GM23338 (cell line): ENCODE measurements at regions not wholly inside any gene's neighbourhood (a gene's known extent, or its start where the extent isn't known, plus 50 kb on each side); places are given as distances from the start of the nearest gene placed in this dataset.

Experiments used
- ATAC-seq: fragments of 200-7000 bp; cut with Tn5 transposase; 3 replicates; pipeline ENCODE4 v1.9.1; 2020
- DNase-seq: peaks from one replicate; pipeline ENCODE4 v3.0.0-alpha.2; 2015; ENCODE audit warnings: low spot score
- H2AFZ ChIP-seq: fragments of 200-600 bp; sonication (generic); 2 replicates; pipeline ENCODE4 v1.8.0; 2016; ENCODE audit warnings: antibody characterized with exemption, mild to moderate bottlenecking, moderate library complexity
- H3F3A ChIP-seq: fragments of 200-600 bp; sonication (generic); replicated peaks from 2 replicates; pipeline ENCODE4 v1.8.0; 2017; ENCODE audit warnings: antibody characterized with exemption, mixed run types, low read depth
- H3K27ac ChIP-seq: fragments of 200-600 bp; sonication (generic); 2 replicates; pipeline ENCODE4 v1.6.1; 2016; ENCODE audit warnings: low read depth
- H3K27me3 ChIP-seq: fragments of 200-600 bp; sonication (generic); 2 replicates; pipeline ENCODE4 v1.8.0; 2016; ENCODE audit warnings: mild to moderate bottlenecking, mixed run types, moderate library complexity; ENCODE audit not compliant: insufficient read depth
- H3K36me3 ChIP-seq: fragments of 200-600 bp; sonication (generic); 2 replicates; pipeline ENCODE4 v1.8.0; 2016; ENCODE audit warnings: mild to moderate bottlenecking; ENCODE audit not compliant: insufficient read depth
- H3K4me1 ChIP-seq: fragments of 200-600 bp; sonication (generic); 2 replicates; pipeline ENCODE4 v1.8.0; 2016; ENCODE audit warnings: mild to moderate bottlenecking, moderate library complexity; ENCODE audit not compliant: insufficient read depth
- H3K4me2 ChIP-seq: fragments of 200-600 bp; sonication (generic); 2 replicates; pipeline ENCODE4 v1.7.1; 2017; ENCODE audit warnings: mixed run types
- H3K4me3 ChIP-seq: fragments of 200-600 bp; sonication (generic); 2 replicates; pipeline ENCODE4 v1.6.1; 2016; ENCODE audit warnings: mixed run types
- H3K79me2 ChIP-seq: fragments of 200-600 bp; sonication (generic); replicated peaks from 2 replicates; pipeline ENCODE4 v1.8.0; 2017; ENCODE audit warnings: mild to moderate bottlenecking; ENCODE audit not compliant: insufficient read depth
- H3K9me2 ChIP-seq: fragments of 200-600 bp; sonication (generic); 2 replicates; pipeline ENCODE4 v1.8.0; 2017; ENCODE audit not compliant: insufficient read depth
- H4K20me1 ChIP-seq: fragments of 200-600 bp; sonication (generic); replicated peaks from 2 replicates; pipeline ENCODE4 v1.8.0; 2017; ENCODE audit warnings: mild to moderate bottlenecking; ENCODE audit not compliant: insufficient read depth
- H3K27ac Mint-ChIP-seq: 2 replicates; pipeline ENCODE4 v1.8.0; 2020; ENCODE audit warnings: inconsistent platforms, mild to moderate bottlenecking, moderate library complexity, mixed read lengths
- H3K27me3 Mint-ChIP-seq: 3 replicates; pipeline ENCODE4 v1.8.0; 2022; ENCODE audit warnings: low read depth, mild to moderate bottlenecking, moderate library complexity, mixed read lengths, inconsistent platforms; ENCODE audit not compliant: insufficient read depth, poor library complexity
- H3K36me3 Mint-ChIP-seq: 3 replicates; pipeline ENCODE4 v1.8.0; 2021; ENCODE audit warnings: low read depth, mild to moderate bottlenecking, inconsistent platforms, moderate library complexity, mixed read lengths
- H3K4me1 Mint-ChIP-seq: 3 replicates; pipeline ENCODE4 v1.8.0; 2020; ENCODE audit warnings: mild to moderate bottlenecking, inconsistent platforms, mixed read lengths
- H3K4me3 Mint-ChIP-seq: 3 replicates; pipeline ENCODE4 v1.8.0; 2021; ENCODE audit warnings: moderate library complexity, mild to moderate bottlenecking, inconsistent platforms, mixed read lengths
- H3K9me3 Mint-ChIP-seq: 3 replicates; pipeline ENCODE4 v1.8.0; 2020; ENCODE audit warnings: moderate library complexity, mild to moderate bottlenecking, inconsistent platforms, mixed read lengths
- CREB1 ChIP-seq: fragments of 250-450 bp; sonication (Bioruptor Pico); IDR thresholded peaks from 2 replicates; pipeline ENCODE4 v1.5.0; 2020; ENCODE audit warnings: low read depth, mild to moderate bottlenecking, moderate library complexity
- CTCF ChIP-seq, 2 experiments: fragments of 200-600 bp in 1 of 2; sonication (generic) in 1 of 2; conservative IDR thresholded peaks; 2 replicates each; pipeline versions ENCODE4 v1.5.1 to v1.6.1; 2016 to 2017; ENCODE audit warnings: antibody characterized with exemption in 2 of 2, low read depth in 2 of 2, mild to moderate bottlenecking in 2 of 2, moderate library complexity in 1 of 2
- EZH2 ChIP-seq: fragments of 200-600 bp; sonication (generic); IDR thresholded peaks from one replicate; pipeline ENCODE4 v1.8.0; 2017; ENCODE audit warnings: antibody characterized with exemption, mild to moderate bottlenecking, low read depth; ENCODE audit not compliant: unreplicated experiment
- EZH2phosphoT487 ChIP-seq: fragments of 200-600 bp; sonication (generic); IDR thresholded peaks from one replicate; pipeline ENCODE4 v1.8.1; 2018; ENCODE audit warnings: antibody characterized with exemption; ENCODE audit not compliant: unreplicated experiment
- JUNB ChIP-seq: IDR thresholded peaks from one replicate; pipeline ENCODE4 v1.6.1; 2016; ENCODE audit warnings: antibody characterized with exemption; ENCODE audit not compliant: unreplicated experiment
- NANOG ChIP-seq: IDR thresholded peaks from 2 replicates; pipeline ENCODE4 v1.6.1; 2016; ENCODE audit warnings: antibody characterized with exemption, borderline replicate concordance
- POLR2AphosphoS5 ChIP-seq: IDR thresholded peaks from 2 replicates; pipeline ENCODE4 v1.6.1; 2016; ENCODE audit warnings: antibody characterized with exemption, low read depth
- REST ChIP-seq: IDR thresholded peaks from one replicate; pipeline ENCODE4 v1.6.1; 2018; ENCODE audit warnings: antibody characterized with exemption; ENCODE audit not compliant: unreplicated experiment
- STAT1 ChIP-seq: IDR thresholded peaks from one replicate; pipeline ENCODE4 v1.6.1; 2016; ENCODE audit warnings: antibody characterized with exemption; ENCODE audit not compliant: unreplicated experiment
- ZNF114 ChIP-seq: fragments of 250-450 bp; sonication (Bioruptor Pico); IDR thresholded peaks from 2 replicates; pipeline ENCODE4 v1.5.0; 2020; ENCODE audit warnings: mild to moderate bottlenecking, moderate library complexity
- ZNF331 ChIP-seq: fragments of 250-450 bp; sonication (Bioruptor Pico); IDR thresholded peaks from 2 replicates; pipeline ENCODE4 v1.5.0; 2020; ENCODE audit warnings: low read depth, mild to moderate bottlenecking, moderate library complexity
- TF ChIP-seq, protein P1 (sequence below): fragments of 250-450 bp; sonication (Bioruptor Pico); IDR thresholded peaks from 2 replicates; pipeline ENCODE4 v1.5.0; 2020; ENCODE audit warnings: mild to moderate bottlenecking, moderate library complexity

DNA sequence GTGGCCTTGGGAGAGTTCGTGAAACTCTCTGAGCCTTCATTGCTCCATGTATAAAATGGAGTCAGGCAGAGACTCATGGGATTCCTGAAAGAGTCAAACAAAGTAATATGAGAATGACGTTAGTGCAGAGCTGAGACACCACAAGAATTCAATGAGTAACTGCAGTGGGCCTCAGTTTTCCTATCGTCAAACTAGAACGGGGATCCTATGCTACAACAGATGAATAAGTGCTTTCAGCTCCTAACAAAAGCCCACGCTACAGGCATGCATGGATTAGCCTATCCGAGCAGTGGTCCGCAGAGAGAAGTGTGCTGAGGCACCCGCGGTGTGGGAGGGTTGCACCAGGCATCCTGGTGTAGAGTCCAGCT, 124.7 kb downstream of the SYF2 start:
- H3K4me1 ChIP-seq = no peaks in the 10 kb centered on the region
- H3K9me3 Mint-ChIP-seq = peaks cover 13% of the 10 kb centered on the region
- H4K20me1 ChIP-seq = no peaks in the 10 kb centered on the region
- H3K9me2 ChIP-seq = no peaks in the 10 kb centered on the region
- peaks cover 5% of the 10 kb centered on the region; the same call in 1 of the 3 replicates for H3K4me1 Mint-ChIP-seq
- ATAC-seq = no peak
- no peak overlapping the region for H2AFZ ChIP-seq
- H3F3A ChIP-seq = no peaks in the 10 kb centered on the region
- no peak overlapping the region for H3K27ac ChIP-seq
- H3K79me2 ChIP-seq = no peaks in the 10 kb centered on the region
- peaks cover 6% of the 10 kb centered on the region; the same call in 2 of the 3 replicates for H3K36me3 Mint-ChIP-seq
- no peak overlapping the region for H3K27ac Mint-ChIP-seq
- H3K27me3 ChIP-seq = no peaks in the 10 kb centered on the region
- H3K4me2 ChIP-seq = no peak overlapping the region
- no peak overlapping the region for H3K4me3 ChIP-seq
- TF ChIP-seq ZNF331 (CRISPR knock-in tag) (no peak), EZH2 (no peak), NANOG (no peak), REST (no peak), EZH2phosphoT487 (no peak), POLR2AphosphoS5 (no peak), CTCF (conservative IDR thresholded peaks at IDR 0.05; ENCODE audit: low read depth in 2 of 2) (no peak), ZNF114 (CRISPR knock-in tag) (no peak), STAT1 (no peak), JUNB (no peak), CREB1 (no peak)
- TF ChIP-seq, protein P1, sequence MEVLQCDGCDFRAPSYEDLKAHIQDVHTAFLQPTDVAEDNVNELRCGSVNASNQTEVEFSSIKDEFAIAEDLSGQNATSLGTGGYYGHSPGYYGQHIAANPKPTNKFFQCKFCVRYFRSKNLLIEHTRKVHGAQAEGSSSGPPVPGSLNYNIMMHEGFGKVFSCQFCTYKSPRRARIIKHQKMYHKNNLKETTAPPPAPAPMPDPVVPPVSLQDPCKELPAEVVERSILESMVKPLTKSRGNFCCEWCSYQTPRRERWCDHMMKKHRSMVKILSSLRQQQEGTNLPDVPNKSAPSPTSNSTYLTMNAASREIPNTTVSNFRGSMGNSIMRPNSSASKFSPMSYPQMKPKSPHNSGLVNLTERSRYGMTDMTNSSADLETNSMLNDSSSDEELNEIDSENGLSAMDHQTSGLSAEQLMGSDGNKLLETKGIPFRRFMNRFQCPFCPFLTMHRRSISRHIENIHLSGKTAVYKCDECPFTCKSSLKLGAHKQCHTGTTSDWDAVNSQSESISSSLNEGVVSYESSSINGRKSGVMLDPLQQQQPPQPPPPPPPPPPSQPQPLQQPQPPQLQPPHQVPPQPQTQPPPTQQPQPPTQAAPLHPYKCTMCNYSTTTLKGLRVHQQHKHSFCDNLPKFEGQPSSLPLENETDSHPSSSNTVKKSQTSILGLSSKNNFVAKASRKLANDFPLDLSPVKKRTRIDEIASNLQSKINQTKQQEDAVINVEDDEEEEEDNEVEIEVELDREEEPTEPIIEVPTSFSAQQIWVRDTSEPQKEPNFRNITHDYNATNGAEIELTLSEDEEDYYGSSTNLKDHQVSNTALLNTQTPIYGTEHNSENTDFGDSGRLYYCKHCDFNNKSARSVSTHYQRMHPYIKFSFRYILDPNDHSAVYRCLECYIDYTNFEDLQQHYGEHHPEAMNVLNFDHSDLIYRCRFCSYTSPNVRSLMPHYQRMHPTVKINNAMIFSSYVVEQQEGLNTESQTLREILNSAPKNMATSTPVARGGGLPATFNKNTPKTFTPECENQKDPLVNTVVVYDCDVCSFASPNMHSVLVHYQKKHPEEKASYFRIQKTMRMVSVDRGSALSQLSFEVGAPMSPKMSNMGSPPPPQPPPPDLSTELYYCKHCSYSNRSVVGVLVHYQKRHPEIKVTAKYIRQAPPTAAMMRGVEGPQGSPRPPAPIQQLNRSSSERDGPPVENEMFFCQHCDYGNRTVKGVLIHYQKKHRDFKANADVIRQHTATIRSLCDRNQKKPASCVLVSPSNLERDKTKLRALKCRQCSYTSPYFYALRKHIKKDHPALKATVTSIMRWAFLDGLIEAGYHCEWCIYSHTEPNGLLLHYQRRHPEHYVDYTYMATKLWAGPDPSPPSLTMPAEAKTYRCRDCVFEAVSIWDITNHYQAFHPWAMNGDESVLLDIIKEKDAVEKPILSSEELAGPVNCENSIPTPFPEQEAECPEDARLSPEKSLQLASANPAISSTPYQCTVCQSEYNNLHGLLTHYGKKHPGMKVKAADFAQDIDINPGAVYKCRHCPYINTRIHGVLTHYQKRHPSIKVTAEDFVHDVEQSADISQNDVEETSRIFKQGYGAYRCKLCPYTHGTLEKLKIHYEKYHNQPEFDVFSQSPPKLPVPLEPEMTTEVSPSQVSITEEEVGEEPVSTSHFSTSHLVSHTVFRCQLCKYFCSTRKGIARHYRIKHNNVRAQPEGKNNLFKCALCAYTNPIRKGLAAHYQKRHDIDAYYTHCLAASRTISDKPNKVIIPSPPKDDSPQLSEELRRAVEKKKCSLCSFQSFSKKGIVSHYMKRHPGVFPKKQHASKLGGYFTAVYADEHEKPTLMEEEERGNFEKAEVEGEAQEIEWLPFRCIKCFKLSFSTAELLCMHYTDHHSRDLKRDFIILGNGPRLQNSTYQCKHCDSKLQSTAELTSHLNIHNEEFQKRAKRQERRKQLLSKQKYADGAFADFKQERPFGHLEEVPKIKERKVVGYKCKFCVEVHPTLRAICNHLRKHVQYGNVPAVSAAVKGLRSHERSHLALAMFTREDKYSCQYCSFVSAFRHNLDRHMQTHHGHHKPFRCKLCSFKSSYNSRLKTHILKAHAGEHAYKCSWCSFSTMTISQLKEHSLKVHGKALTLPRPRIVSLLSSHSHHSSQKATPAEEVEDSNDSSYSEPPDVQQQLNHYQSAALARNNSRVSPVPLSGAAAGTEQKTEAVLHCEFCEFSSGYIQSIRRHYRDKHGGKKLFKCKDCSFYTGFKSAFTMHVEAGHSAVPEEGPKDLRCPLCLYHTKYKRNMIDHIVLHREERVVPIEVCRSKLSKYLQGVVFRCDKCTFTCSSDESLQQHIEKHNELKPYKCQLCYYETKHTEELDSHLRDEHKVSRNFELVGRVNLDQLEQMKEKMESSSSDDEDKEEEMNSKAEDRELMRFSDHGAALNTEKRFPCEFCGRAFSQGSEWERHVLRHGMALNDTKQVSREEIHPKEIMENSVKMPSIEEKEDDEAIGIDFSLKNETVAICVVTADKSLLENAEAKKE (CRISPR knock-in tag) = no peak
- no peaks in the 10 kb centered on the region for H3K36me3 ChIP-seq
- H3K27me3 Mint-ChIP-seq = peaks cover 9% of the 10 kb centered on the region
- H3K4me3 Mint-ChIP-seq = no peak overlapping the region
- DNase-seq = no peak
